ENCODE measurements at regions not wholly inside any gene's neighbourhood (a gene's known extent, or its start where the extent isn't known, plus 50 kb on each side); places are given as distances from the start of the nearest gene placed in this dataset.

- no peak for DNase-seq
- intact Hi-C loops (cut with DNase I): no loop called here
- ATAC-seq: no peak
- no peak for FAIRE-seq
- H3K9me3 ChIP-seq: no peaks in the 10 kb centered on the region
- H3K4me3 ChIP-seq: no peak overlapping the region
- H3K27ac ChIP-seq: no peak overlapping the region
- TF ChIP-seq, protein P1, sequence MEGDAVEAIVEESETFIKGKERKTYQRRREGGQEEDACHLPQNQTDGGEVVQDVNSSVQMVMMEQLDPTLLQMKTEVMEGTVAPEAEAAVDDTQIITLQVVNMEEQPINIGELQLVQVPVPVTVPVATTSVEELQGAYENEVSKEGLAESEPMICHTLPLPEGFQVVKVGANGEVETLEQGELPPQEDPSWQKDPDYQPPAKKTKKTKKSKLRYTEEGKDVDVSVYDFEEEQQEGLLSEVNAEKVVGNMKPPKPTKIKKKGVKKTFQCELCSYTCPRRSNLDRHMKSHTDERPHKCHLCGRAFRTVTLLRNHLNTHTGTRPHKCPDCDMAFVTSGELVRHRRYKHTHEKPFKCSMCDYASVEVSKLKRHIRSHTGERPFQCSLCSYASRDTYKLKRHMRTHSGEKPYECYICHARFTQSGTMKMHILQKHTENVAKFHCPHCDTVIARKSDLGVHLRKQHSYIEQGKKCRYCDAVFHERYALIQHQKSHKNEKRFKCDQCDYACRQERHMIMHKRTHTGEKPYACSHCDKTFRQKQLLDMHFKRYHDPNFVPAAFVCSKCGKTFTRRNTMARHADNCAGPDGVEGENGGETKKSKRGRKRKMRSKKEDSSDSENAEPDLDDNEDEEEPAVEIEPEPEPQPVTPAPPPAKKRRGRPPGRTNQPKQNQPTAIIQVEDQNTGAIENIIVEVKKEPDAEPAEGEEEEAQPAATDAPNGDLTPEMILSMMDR (IDR thresholded peaks at IDR 0.05): no peak
- no peaks in the 10 kb centered on the region for H3K27me3 ChIP-seq
- no peaks in the 10 kb centered on the region for H3K4me1 ChIP-seq
- H3K36me3 ChIP-seq: no peaks in the 10 kb centered on the region
- 52 to 60% methylated on average over 5 of the region's 5 CpGs for WGBS, 2 donors
Observed at GRCh38 chr1:104387716-104388508, 638.2 kb downstream of the AMY1C start.

- no peaks in the 10 kb centered on the region for H3K27me3 ChIP-seq
- H3K4me3 ChIP-seq: no peak overlapping the region
- no peaks in the 10 kb centered on the region for H3K36me3 ChIP-seq
- FAIRE-seq (no peak), DNase-seq (no peak), ATAC-seq (no peak)
- no peak overlapping the region for H3K27ac ChIP-seq
- 26% methylated on average over 1 of the region's 1 CpG for WGBS, 2 donors
- TF ChIP-seq, protein P1 (IDR thresholded peaks at IDR 0.05): no peak
- H3K9me3 ChIP-seq: no peaks in the 10 kb centered on the region
- intact Hi-C loops (cut with DNase I): no loop called here
- no peaks in the 10 kb centered on the region for H3K4me1 ChIP-seq
Observed at GRCh38 chr1:104392552-104392951, 642.9 kb downstream of the AMY1C start.

DNA sequence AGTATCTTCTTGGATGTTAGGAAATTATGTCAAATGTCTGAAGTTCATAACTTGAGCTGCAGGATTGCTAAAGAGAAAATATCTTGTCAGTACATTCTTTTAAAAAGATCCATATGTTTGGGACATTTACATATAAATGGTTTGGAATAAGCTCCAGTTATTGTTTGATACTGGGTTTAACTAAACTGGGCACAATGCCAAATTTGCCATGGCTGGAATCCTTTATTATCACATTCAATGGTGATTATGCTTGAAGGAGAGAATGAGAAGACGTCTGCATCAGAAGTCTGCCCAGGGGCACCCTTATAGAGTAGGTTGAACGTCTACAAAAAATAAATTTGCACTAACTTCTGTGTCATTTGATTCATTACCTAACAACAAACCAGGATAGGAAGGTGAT, 652.5 kb downstream of the AMY1C start:
- WGBS, 2 donors: 23% methylated on average over 2 of the region's 2 CpGs
- no peaks in the 10 kb centered on the region for H3K4me1 ChIP-seq
- no peak for FAIRE-seq

GRCh38 chr1:104403883-104404282, 654.2 kb downstream of the AMY1C start:
- H3K27ac ChIP-seq: no peak overlapping the region
- H3K36me3 ChIP-seq: no peaks in the 10 kb centered on the region
- no peak overlapping the region for H3K4me3 ChIP-seq
- DNase-seq: no peak
- WGBS, 2 donors: 62 to 83% methylated on average over 1 of the region's 1 CpG
- H3K4me1 ChIP-seq: no peaks in the 10 kb centered on the region
- H3K9me3 ChIP-seq: no peaks in the 10 kb centered on the region
- no peak for ATAC-seq
- no peak for FAIRE-seq
- TF ChIP-seq, protein P1 (IDR thresholded peaks at IDR 0.05): no peak
- no peaks in the 10 kb centered on the region for H3K27me3 ChIP-seq
- intact Hi-C loops (cut with DNase I): no loop called here

More for the DNA sequence above, 652.5 kb downstream of the AMY1C start:
- ATAC-seq (no peak), DNase-seq (no peak)
- H3K27me3 ChIP-seq: no peaks in the 10 kb centered on the region
- intact Hi-C loops (cut with DNase I): no loop called here
- no peaks in the 10 kb centered on the region for H3K9me3 ChIP-seq
- no peak overlapping the region for H3K4me3 ChIP-seq
- no peak overlapping the region for H3K27ac ChIP-seq
- TF ChIP-seq, protein P1 (IDR thresholded peaks at IDR 0.05): no peak
- no peaks in the 10 kb centered on the region for H3K36me3 ChIP-seq

- DNase-seq: no peak
- no peaks in the 10 kb centered on the region for H3K9me3 ChIP-seq
- WGBS, 2 donors: 41 to 42% methylated on average over 2 of the region's 2 CpGs
- no peaks in the 10 kb centered on the region for H3K27me3 ChIP-seq
- H3K36me3 ChIP-seq: no peaks in the 10 kb centered on the region
- FAIRE-seq: no peak
- TF ChIP-seq, protein P1 (IDR thresholded peaks at IDR 0.05): no peak
- no peak overlapping the region for H3K27ac ChIP-seq
- intact Hi-C loops (cut with DNase I): no loop called here
- H3K4me1 ChIP-seq: no peaks in the 10 kb centered on the region
- no peak for ATAC-seq
- no peak overlapping the region for H3K4me3 ChIP-seq
Observed at GRCh38 chr1:104406728-104407127, 657.0 kb downstream of the AMY1C start.

All from pancreas (tissue), 10 donors.